HG03095 (cell line): ENCODE measurements at regions not wholly inside any gene's neighbourhood (a gene's known extent, or its start where the extent isn't known, plus 50 kb on each side); places are given as distances from the start of the nearest gene placed in this dataset.

Experiments used
- ATAC-seq: cut with Tn5 transposase; IDR thresholded peaks from one replicate; pipeline ENCODE4 v1.9.1; 2021; ENCODE audit warnings: moderate library complexity; ENCODE audit not compliant: unreplicated experiment

DNA sequence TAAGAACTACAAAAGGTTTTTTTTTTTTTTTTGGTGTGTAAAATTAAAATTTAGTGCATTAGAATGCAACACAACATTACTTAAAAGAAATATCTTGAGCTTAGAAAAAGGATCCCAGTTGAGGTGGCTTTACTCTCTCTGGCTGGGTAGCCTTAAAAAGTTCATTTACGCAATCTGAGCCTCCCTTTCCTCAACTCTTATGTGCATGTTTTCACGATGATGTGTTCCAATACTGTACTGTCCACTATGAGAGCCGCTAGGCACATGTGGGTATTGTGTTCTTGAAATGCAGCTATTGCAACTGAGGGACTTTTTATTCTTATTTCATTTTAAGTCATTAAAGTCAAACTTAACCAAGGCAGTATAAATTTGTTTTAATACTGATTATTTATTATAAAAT, 460.9 kb upstream of the SYT1 start:
- ATAC-seq = no peak

- no peak for ATAC-seq
Observed at GRCh38 chr12:78406213-78406612, 458.4 kb upstream of the SYT1 start.

DNA sequence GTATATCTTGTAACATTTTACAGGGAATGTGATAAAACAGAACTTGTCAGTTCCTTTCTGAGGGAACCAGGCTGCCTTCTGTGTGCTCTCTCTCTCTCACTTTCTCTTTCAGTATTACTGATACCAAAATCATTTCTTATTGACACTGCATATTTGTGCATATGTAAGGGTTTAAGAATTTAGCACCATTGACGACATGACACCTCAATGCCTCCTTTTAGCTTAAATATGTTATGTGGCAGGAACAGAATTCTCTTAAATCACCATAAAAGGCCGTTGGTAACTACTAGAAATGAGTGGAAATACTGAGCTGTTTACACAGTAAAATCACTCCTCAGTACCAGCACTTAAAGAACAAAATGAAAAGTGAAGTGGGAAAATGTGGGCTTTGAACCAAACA, 457.7 kb upstream of the SYT1 start:
- ATAC-seq = peak; percentile 91

DNA sequence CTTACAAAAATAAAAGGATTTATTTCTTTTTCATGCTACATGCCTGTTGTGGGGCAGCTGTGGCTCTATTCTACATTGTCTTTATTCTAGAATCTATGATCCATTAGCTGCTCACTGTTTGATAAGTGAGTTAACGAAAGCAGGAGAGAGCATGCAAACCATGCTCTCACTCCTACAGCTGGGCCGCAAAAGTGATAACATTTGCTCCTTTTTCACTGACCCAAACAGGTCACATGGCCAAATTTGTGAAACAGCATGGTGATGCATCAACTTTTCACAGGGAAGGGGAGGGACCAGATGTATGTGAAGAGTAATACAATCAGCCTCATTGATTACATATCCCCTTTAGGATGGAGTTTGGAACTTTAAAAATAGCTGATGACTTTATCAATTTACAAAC, 456.9 kb upstream of the SYT1 start:
- no peak for ATAC-seq

DNA sequence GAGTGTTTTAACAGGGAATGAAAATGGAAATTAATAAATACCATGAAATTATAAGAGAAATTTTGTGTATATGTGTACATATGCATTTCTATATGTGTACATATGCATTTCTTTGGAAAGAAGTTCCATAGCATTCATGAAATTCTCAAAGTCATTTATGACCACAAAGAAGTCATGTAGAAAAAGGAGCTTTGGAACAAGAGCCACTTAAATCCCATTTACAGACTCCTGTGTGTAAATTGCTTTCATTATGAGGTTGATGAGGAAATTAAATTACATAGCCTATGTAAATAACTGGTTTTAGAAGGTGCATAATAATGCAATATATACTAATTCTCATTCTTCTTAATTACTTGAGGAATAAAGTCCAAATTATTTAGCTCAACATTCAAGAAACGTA, 450.5 kb upstream of the SYT1 start:
- ATAC-seq = no peak

DNA sequence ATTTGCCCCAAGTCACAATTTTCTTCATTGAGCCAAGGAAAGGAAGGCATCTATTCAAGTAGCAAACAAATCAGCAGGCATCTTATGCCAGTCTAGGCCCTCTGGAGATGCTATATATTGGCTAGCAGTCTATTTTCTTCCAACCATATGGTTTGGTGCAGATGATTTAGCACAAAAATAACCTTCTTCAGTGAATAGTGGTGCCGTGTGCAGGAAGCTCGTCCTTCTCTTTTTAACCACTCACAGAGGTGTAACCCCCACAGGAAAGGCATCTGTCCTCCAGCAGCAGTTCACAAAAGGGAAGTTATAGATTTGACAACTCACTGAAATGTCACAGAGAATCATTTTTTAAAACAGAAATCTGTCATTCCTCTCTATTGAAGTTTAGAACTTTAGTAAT, 445.7 kb upstream of the SYT1 start:
- ATAC-seq = no peak

- no peak for ATAC-seq
Observed at GRCh38 chr12:78419513-78419912, 445.1 kb upstream of the SYT1 start.

DNA sequence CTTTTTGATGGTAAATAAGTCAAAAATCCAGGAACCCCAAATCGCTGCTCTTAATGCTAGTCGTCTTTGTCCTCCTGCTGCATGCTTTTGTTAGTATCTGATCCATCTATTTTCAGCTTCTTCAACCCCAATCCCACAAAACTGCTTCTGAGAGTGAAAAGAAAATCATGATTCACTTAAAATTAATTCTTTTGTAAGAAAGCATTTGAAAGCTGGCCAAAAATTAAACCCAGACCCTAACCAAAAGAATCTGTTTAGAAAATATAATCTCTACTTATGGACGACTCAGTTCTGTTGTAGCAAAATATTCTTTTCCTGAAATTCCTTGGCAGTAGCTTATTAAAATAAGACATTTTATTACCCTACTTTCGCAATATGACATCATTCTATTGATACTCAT, 443.6 kb upstream of the SYT1 start:
- ATAC-seq = no peak

- no peak for ATAC-seq
Observed at GRCh38 chr12:78430551-78430950, 434.0 kb upstream of the SYT1 start.

- ATAC-seq = no peak
Observed at GRCh38 chr12:78431931-78432330, 432.6 kb upstream of the SYT1 start.

GRCh38 chr12:78439666-78440065, 424.9 kb upstream of the SYT1 start:
- ATAC-seq = no peak

- no peak for ATAC-seq
Observed at GRCh38 chr12:78441737-78442453, 422.7 kb upstream of the SYT1 start.

DNA sequence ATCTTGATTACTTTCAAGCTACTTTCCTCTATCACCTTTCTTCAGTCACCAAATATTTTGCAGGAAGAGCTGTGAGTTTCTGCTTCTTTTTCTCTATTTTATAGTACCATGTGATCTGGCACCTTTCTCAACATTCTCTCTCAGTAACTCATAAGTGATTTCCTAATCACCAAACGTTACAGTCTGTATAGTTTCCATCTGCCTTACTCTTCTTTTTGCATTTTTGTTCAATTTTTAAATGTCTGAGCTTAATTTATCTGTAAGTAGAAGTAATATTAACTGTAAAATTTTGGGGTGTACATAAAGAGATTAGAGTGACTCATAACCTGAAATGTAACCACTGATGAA, 422.1 kb upstream of the SYT1 start:
- no peak for ATAC-seq

- no peak for ATAC-seq
Observed at GRCh38 chr12:78446555-78446954, 418.0 kb upstream of the SYT1 start.

- ATAC-seq = no peak
Observed at GRCh38 chr12:78447373-78447772, 417.2 kb upstream of the SYT1 start.

- ATAC-seq = no peak
Observed at GRCh38 chr12:78448692-78449091, 415.9 kb upstream of the SYT1 start.

- no peak for ATAC-seq
Observed at GRCh38 chr12:78455991-78456390, 408.6 kb upstream of the SYT1 start.

DNA sequence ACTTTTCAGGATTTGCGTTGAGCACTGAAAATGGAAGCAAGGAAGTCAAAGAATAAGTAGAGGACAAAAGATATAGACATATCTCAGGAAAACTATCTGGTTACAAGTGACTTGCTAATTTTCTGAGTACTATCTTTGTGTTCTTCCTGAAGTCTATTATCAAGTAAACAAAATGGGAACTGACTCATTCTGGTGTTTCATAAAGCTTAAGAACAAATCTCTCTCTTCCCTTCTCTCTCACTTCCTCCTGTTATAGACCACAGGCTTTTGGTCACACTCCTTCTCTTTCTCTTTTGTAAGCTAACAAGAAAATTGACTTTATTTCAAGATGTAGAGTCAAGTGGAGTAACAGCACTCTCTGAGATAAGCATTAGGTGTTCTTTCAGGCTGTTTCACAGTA, 406.6 kb upstream of the SYT1 start:
- peak; percentile 100 for ATAC-seq

DNA sequence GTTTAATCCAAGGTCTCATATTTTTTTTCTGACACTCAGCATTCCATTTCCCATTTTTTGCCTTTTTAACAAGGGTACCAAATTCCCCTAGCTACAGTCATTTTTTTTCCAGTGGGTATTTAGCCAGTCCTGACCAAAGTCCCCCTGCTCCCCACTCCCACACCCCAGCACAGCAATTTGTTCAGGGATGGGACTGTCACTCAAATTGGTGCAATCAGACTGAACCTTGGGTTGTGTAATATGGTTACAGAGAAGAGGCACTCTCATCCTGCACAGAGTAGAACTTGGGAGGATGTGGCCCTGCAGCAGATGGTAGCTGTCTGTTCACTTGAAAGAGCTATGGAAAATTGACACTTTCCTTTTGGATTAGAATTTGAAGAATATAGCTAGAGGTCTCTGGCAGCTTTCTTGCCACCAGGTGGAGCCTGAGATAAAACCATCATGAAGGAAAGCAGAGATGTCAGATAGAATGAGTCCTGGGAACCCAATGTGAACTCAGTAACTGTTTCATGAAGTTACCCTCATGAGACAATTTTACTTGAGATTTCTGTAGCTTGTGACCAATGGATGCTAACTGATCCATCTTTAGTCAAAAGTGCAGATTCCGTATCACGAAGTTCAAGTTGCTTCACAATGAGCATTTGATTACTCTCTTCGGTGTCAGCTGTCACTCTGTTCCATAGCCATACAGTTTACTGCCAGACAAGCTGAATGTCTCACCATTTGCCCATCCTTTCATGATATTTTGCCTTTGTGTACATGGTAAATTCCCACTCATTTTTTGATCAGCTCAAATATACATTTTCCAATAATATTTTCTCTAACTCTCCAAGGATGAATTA, 394.0 kb upstream of the SYT1 start:
- peak; percentile 53 for ATAC-seq

DNA sequence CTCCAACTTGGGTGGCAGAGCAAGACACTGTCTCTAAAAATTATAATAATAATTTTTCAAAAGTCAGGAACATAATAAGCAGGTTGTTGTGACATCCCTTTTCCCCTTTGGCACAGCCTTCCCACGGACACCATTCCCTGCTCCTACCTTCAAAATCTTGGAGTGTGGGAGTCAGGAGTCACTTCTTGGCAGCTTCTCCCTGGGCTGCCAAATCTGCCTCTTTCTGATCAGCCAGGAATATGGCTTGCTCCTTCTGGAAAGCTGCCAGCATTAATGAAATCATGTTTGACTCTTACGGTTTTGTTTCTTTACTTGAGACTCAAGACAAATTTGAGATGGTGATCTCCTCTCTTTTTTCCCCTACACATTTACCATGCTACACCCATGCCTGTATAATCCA, 391.4 kb upstream of the SYT1 start:
- no peak for ATAC-seq

- no peak for ATAC-seq
Observed at GRCh38 chr12:78473561-78473960, 391.0 kb upstream of the SYT1 start.

- no peak for ATAC-seq
Observed at GRCh38 chr12:78483767-78484315, 380.7 kb upstream of the SYT1 start.
